ENCODE measurements at regions not wholly inside any gene's neighbourhood (a gene's known extent, or its start where the extent isn't known, plus 50 kb on each side); places are given as distances from the start of the nearest gene placed in this dataset.

DNA sequence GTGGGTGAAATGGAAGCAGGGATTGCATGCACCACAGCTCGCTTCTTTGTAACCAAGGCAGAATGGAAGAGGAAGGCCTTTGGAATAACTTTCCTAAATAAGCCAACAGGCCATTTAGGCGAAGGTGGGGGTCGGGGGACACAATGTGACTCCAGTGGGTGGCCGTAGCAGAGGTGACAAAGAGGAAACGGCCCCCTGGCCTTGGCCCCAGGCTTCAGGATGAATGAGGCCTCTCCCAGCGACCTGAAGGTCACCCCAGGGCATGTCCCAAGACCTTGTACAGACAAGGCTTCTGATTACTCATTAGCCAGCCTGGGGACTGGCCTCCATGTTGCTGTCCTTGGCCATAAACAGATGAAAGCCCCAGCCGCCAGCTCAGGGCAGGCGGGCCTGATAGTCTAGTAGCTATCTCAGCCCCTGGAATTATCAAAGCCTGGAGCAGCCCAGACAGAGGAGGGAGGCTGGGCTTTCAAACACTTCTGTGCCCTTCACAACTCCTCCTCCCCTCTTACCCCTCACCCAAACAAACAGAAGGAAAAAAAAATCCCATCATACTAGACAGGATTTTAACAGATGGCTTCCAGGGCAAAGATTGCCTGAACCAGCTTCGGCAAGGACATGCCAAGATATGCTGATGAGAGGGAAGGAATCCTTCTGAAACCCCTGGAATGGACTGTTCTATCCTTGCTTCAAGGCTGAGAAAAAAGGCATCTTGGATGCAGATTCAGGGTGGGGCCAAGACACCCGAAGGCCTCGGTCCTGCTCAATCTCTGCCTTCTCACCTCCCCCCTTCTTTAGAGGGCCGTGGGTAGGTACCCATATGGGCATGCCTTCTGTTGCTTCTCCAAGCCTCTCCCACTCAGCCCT is 142.3 kb upstream of the PARP11 start:
- ChIA-PET POLR2A (no interaction called here), CTCF (interaction anchor here (0.5 to 3.2 kb wide), 3 partner anchors 16 to 261 kb away, joined by 3 to 10 read pairs (median 4); no protein-coding TSS in a partner anchor)
- Histone ChIP-seq H2AFZ (ENCODE audit: low read depth, low read length) (no peak overlapping the region), H3K27ac (ENCODE audit: insufficient read depth, low read depth, low read length) (no peak overlapping the region), H3K4me3 (replicated peaks in 1 of 3; ENCODE audit: insufficient read depth in 1 of 3, low read depth in 1 of 3, low read length in 3 of 3) (no peak overlapping the region), H3K27me3 (ENCODE audit: control insufficient read depth in 2 of 2, insufficient read depth in 2 of 2, low read length in 2 of 2) (no peaks in the 10 kb centered on the region), H3K9me1 (replicated peaks; ENCODE audit: control insufficient read depth, extremely low read depth, insufficient read depth, low read length) (no peaks in the 10 kb centered on the region), H3K4me1 (ENCODE audit: control insufficient read depth, extremely low read depth, insufficient read depth, low read length) (no peaks in the 10 kb centered on the region), H3K36me3 (ENCODE audit: control insufficient read depth in 2 of 2, extremely low read depth in 1 of 2, insufficient read depth in 2 of 2, low read length in 2 of 2) (no peaks in the 10 kb centered on the region), H4K20me1 (replicated peaks; ENCODE audit: control insufficient read depth, extremely low read depth, insufficient read depth, low read length) (no peaks in the 10 kb centered on the region), H3K79me2 (ENCODE audit: control insufficient read depth, insufficient read depth, low read length) (no peaks in the 10 kb centered on the region), H3K4me2 (ENCODE audit: insufficient read depth, low read length) (no peak overlapping the region), H3K9ac (replicated peaks; ENCODE audit: extremely low read depth, insufficient read depth, low read length) (no peak overlapping the region), H3K9me3 (replicated peaks; ENCODE audit: control insufficient read depth, insufficient read depth, low read length) (no peaks in the 10 kb centered on the region)
- dilution Hi-C loops (cut with MboI; ENCODE audit: extremely low pct_ligation_motif_present, low sequenced_read_pairs), result no loop called here
- FAIRE-seq, result no peak
- intact Hi-C loops (cut with micrococcal nuclease), result no loop called here
- no peak for DNase-seq (ENCODE audit: low read depth, low spot score)
- TF ChIP-seq GATA2 (IDR thresholded peaks at IDR 0.05; ENCODE audit: insufficient read depth, insufficient read length, low read depth, low read length), result no peak
- TF ChIP-seq MYC (IDR thresholded peaks at IDR 0.05; ENCODE audit: low read depth, low read length), result no peak
- no peak for TF ChIP-seq MAX (IDR thresholded peaks at IDR 0.05; ENCODE audit: insufficient read depth, insufficient read length)
- TF ChIP-seq POLR2A (IDR thresholded peaks at IDR 0.05; ENCODE audit: low read depth, low read length), result no peak
- no peak for TF ChIP-seq JUN (IDR thresholded peaks at IDR 0.05; ENCODE audit: borderline replicate concordance, insufficient read depth, insufficient read length, low read depth)
- no peak for TF ChIP-seq FOS (IDR thresholded peaks at IDR 0.05; ENCODE audit: borderline replicate concordance, insufficient read depth, low read length)
- no peak for TF ChIP-seq POLR2AphosphoS5 (IDR thresholded peaks at IDR 0.05; ENCODE audit: insufficient read depth, low read depth, low read length)
- TF ChIP-seq EZH2 (IDR thresholded peaks at IDR 0.05; ENCODE audit: borderline replicate concordance, low read depth, low read length, severe bottlenecking), result no peak
- TF ChIP-seq, protein P1, sequence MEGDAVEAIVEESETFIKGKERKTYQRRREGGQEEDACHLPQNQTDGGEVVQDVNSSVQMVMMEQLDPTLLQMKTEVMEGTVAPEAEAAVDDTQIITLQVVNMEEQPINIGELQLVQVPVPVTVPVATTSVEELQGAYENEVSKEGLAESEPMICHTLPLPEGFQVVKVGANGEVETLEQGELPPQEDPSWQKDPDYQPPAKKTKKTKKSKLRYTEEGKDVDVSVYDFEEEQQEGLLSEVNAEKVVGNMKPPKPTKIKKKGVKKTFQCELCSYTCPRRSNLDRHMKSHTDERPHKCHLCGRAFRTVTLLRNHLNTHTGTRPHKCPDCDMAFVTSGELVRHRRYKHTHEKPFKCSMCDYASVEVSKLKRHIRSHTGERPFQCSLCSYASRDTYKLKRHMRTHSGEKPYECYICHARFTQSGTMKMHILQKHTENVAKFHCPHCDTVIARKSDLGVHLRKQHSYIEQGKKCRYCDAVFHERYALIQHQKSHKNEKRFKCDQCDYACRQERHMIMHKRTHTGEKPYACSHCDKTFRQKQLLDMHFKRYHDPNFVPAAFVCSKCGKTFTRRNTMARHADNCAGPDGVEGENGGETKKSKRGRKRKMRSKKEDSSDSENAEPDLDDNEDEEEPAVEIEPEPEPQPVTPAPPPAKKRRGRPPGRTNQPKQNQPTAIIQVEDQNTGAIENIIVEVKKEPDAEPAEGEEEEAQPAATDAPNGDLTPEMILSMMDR (IDR thresholded peaks at IDR 0.05; ENCODE audit: extremely low read depth in 1 of 2, insufficient read depth in 1 of 2, low read depth in 1 of 2, low read length in 2 of 2), result no peak
- no TSS peak for BruUV-seq (replicated peaks)

Measured in endothelial cell of umbilical vein (primary cell).